HG03439 (cell line): ENCODE measurements at regions not wholly inside any gene's neighbourhood (a gene's known extent, or its start where the extent isn't known, plus 50 kb on each side); places are given as distances from the start of the nearest gene placed in this dataset.

Source experiments
- ATAC-seq: cut with Tn5 transposase; IDR thresholded peaks from one replicate; pipeline ENCODE4 v1.9.1; 2021; ENCODE audit warnings: mild to moderate bottlenecking, moderate library complexity; ENCODE audit not compliant: unreplicated experiment

DNA sequence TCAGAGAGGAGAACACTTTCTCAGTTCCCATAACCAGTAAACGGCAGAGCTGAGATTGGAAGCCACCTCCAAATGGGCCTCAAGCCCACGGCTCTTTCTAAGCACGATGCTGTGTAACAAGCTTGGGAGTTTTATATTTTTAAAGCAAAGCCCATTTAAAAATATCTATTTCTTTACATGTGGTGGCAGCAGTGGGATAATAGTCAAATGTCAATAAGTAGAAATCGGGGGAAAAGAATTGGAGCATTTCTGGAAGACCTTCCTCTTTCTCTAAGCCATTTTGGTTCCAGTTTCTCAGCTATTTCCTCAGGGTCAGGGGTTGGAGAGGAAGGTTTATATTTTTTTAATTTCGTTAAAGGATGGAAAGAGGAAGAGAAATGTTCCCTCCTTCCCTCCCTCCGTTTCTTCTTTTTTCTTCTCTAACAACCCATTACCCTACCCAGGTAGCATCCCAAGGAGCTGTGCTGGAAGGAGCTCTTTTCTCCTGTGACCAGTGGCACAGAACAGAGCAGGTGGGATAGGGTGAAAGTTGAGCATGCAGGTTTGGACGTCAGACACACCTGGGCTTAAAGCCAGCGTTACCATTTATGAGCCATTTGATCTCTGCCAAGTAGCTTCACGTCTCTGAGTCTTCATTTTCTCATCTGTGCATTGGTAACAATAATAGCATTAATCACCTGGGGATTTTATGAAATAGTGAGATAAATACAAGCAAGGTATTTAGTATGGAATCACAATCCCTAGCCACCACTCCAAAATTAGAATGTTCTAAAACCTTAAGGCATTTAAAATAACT is 515.7 kb downstream of the RPS24 start:
- ATAC-seq: no peak

DNA sequence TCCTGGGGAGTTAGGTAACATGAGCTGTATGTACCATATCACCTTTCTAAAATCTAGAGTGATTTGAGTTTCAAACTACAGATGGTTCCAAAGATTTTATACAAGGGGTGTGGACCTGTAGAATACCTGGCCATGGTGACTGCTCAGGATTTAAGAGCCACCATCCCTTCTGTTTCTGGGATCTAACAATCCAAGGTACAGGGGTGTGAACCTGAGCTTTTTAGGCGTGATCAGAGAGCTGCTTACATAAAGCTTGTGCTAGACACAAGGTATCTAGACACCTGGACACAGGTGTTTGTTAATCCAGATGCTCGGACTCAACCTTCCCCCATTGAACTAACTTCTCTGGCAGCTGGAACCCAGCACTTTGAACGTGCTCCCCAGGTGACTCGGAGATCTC is 516.4 kb downstream of the RPS24 start:
- no peak for ATAC-seq

DNA sequence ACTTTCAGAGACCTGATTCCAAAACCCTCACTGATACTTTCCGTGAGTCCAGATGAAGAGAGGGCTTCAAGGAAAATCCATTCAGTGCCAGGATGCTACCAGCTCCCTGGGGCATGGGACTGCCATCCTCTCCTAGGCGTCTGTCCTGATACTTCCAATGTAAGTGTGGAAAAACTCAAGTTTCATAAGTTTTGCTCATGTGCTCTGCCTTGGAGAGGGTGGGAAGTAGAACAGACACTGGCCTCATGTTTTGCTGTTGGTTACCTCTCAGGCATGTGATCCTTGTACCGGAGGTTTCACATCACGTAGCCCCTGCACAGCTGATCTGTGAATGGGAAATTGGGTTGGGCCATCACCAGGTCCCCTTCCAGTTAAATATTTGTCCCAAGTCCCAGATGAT is 517.1 kb downstream of the RPS24 start:
- ATAC-seq: no peak

DNA sequence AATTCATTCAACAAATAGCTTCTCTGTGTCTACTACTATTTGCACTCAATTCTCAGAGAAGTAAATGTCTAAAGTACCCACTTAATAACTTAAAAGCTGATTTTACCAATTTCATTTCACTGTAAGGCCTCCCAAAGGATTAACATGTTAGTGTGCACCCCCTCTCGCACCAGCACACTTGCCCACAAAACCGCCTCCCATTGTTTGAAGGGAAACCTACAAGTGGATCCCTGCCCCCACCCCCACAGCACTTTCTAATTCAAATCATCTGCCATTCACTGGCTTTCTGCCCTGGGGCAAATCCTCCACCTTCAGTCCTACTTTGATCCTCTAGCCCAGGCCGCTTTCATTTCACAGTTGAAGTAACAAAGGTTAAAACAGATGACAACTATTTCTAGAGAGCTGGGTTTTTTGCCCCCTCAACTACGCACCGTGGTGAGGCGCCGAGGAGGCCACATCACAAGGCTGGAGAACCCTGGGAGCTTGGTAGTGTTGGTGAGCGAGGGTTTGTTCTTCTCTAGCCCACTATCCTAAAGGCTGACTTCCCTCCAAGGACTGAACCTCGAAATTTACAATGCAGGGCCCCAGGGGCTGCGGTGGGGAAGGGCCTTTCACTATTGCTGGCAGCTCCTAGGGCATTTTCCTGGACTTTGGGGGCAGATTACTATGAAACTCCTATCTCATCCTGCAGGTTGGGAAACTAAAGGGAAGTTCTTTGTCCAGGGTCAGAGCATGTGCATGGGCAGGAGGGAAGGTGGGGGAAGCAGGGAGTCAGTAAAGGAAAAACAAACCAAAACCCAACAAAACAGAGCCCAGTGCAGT is 517.4 kb upstream of the ZMIZ1 start:
- no peak for ATAC-seq

DNA sequence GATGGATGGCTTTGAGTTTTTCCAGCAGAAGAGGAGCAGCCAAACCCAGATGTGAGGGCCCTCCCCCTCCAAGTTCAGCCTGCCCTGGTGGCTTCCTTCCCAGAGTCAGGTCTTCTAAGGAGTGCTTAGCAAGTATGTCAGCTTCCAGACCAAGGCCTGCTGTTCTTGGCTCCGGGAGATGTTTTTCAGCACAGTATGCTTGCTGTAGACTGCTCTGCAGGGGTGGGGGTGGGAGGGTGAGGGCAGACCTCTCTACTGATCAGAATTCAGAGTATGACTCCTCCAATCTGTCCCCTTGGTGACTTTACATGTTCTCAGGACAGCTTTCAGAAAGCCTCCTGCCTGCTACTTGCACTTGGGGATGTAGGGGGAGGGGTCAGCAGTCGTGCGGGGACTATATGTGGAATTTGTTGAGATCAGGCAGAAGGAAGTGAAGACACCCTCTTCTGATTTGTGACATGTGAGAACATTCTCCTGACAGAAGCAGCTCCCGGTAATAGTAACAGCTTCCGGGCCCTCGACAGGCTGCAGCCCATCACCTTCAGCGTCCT is 516.4 kb upstream of the ZMIZ1 start:
- ATAC-seq: no peak

DNA sequence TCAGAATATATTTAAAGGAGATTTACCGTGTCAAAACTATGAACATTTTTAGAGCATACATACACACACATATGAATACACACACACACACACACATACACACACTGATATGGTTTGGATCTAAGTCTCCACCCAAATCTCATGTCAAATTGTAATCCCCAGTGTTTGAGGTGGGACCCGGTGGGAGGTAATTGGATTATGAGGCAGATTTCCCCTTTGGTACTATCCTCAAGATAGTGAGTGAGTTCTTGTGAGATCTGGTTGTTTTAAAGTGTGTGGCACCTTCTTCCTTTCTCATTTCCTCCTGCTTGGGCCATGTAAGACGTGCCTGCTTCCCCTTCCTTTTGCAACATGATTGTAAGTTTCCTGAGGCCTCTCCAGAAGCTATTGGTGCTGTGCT is 515.0 kb upstream of the ZMIZ1 start:
- no peak for ATAC-seq

DNA sequence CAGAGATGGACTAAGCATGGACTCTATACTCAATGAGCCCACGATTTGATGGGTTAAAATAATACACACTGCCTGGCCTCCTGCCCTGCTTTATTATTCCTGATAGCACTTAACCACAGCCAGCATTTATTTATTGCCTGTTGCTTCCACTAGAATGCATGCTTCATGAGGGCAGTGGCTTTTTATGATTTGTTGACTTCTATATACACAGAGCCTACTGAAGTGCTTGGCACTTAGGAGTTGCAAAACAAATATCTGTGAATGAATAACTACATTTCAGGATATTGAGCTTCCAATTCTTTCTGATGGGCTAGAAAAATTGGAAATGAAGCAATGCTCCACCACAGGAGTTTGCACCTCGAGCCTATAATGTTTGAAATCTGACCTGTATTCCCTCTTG is 513.6 kb upstream of the ZMIZ1 start:
- no peak for ATAC-seq

DNA sequence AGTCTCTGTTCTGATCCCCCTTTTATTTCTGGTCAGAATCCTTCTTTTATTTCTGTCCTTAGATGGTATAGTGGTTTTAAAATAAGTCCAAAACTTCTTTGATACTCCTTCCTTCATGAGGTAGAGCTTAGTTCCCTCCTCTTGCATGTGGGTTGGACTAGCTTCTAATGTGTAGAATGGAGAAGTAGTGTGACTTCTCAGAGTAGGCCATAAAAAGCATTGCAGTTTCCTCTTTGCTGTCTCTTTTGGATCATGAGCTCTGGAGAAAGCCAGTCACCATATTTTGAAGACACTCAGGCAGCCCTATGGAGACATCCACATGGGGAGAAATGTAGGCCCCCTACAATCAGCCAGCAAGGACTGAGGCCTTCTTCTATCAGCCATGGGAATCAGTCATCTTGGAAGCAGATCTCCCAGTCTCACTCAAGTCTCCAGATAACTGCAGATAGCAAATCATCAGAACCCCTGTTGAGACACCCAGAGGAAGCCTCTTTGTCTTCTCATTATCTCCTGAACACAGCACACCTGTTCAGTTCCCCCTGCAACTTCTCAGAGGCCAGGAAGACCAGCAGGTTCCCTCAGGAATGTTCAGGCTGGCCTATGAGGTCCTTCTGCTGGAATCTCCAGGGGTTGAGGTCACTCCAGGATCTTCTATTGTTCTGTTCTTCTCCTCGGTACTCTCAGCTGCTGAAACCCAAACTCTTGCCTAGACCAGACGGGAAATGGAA is 511.9 kb upstream of the ZMIZ1 start:
- no peak for ATAC-seq

DNA sequence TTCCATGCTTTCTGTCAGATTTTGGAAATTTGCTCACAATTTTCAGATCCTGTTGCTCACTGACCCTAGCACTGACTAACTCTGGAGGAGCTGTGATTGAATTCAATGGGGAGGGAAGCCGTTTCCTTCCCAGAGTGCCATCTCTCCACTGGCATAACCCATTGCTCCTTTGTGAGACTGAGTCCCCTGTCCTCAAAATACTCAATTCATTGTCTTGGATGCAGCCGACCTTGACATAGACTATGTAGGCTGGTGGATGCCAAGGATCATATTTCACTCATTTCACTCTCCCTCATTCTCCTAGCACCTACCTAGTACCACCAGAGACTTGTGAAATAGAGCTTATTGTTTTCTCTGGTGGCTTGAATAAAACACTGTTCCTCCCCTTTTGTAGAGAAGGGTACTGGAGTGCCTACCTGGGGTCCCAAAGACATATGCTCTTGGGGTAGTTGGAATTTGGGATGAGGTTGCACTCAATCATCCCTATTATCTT is 511.3 kb upstream of the ZMIZ1 start:
- ATAC-seq: no peak

DNA sequence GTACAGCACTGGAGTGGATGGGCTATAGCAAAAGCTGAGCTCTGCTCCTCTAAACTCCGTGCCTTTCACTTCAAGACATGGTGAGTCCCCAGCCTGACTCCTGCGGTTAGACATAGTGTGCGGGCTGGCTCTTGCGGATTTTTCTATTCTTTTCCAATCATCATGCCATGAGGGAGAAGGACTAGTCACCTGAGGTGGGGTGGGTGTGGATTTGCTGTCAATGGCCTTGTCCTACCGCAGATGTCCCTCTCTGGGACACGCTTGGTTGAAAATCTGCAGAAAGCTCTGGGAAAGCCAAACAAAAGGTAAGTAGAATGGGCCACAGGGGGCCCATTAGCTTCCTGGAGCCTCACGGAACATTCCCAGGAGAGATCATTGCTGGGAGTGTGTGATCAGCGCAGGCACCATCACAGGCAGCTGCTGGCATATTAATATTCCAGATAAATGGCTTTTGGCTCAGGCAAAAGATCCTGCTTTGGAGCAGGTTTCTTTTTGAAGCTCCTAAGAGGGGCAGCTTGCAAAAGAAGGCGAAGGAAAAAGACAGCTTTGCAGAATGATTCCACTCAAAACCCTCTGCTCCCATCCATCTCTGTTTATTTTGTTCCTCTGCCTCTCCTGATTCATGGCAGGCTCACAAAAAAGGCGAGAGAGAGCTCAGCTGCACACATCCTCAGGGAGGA is 509.0 kb upstream of the ZMIZ1 start:
- ATAC-seq: no peak

DNA sequence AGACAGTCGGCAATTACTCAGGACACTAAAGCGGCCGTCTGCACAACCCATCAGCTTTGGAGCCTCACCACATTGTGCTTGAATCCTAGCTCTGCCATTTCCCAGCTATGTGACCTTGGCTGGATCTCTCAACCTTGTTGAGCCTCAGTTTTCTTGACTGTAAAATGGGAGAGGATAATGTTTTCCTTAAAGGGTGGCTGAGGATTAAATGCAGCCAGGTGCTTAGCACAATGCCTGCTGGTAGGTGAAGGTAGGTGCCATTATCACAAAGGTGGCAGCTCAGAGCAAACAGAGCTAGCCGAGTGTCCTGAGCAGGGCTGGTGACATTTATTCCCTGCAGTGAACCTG is 508.5 kb upstream of the ZMIZ1 start:
- ATAC-seq: no peak

DNA sequence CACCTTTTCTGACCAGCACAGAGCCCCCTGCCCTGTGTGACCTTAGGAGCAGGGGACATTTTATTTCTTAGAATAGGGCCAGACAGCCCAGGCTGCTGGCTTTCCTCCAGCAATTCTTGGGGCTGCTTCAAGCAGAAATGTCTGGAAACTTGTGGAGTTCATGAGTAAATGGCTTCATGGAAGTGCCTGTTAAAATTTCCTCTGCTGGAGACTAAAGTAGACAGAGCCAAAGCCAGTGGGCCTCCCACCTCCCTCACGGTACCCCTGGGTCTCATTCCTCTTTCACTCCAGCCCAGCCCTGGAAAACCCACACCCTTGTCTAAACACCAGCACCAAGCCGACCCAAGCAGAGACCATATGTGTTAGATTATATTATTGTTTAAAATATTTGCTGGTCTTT is 505.5 kb upstream of the ZMIZ1 start:
- no peak for ATAC-seq

DNA sequence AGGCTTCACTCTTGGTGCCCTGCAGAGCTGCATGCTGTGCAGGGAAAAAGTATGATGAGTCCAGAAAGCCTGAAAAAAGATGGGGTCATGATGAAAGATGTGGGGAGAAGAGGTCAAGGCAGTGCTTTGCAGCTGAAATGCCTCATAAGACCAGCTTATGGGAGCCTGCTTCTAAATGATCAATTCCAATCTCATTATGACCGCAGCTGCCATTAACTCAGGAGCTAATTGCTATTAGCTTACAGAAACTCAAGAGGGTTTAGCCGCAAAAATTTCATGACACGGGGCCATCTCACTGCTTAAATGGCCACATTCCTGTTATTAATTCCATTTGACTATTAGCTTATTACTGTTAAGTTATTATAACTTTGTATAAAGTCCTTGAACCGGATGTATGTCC is 502.9 kb upstream of the ZMIZ1 start:
- no peak for ATAC-seq

DNA sequence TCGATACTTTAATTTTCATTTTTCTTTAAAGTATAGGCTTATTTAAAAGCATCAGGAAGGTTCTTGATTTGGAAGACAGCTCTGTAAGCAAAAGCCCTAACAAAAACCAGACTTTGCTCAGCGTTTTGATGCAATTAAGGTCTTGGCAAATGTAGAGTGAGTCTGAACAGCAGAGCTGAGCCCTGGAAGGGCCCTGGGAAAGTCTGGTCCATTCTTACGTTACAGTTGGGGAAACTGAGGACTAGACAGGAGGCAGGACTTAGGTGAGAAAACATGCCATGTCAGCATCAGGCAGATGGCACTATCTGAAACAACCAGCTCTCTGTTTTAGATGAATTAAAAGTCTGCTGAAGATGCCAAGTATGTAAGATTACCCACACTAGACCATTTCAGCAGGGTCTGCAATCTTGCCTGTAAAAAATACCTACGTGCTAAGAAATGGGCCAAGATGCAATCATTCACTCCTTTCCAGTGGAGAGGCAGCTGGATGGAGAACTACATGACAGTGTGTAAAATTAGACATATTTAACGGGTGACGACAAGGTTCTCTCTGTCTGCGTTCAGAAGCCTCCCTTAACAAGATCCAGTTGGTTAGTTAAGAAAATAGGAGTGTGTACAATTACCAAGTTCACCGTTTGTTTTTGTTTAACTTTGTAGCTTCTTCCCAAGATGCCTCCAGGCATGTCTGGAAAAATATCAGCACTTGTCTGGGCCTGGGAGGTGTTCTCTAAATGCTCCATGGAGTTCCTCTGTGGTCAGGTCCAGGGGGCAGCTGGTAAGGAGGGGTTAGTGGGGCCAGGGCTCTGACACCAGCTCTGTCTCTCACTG is 502.3 kb upstream of the ZMIZ1 start:
- ATAC-seq: no peak

DNA sequence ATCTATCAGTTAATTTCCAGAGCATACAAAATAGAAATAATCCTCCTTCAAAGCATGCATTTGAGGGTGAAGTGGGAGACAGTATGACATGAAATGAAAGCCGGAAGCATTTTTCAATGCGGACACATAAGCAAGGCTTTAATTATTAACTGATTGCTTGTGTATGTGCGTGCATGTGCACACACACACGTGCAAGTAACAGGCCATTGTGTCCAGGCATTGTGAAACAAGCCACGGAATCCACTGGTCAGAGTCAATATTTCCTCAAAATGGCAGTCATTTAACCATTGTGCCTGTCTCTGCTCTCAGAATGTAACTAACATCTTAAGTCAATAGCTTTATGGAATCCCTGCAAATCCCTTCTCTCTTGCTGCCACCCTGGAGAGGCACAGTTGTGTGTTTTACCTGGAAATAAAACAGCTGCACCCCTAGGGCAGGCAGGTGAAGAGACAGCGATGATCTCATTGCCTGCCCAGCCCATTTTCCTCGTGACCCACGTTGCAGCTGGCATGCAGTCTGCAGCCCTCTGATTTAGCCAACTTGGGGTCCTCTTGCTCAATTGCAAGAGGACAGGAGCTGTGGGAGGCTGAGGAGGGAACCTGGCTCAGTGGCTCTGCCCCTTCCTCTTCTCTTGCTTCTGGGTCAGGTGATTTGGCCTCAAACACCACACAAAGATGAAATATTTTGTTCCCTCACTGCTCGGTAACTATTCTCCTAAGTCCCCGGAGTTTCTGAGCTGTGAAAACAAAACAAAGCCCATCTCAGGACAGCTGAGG is 500.9 kb upstream of the ZMIZ1 start:
- ATAC-seq: no peak

DNA sequence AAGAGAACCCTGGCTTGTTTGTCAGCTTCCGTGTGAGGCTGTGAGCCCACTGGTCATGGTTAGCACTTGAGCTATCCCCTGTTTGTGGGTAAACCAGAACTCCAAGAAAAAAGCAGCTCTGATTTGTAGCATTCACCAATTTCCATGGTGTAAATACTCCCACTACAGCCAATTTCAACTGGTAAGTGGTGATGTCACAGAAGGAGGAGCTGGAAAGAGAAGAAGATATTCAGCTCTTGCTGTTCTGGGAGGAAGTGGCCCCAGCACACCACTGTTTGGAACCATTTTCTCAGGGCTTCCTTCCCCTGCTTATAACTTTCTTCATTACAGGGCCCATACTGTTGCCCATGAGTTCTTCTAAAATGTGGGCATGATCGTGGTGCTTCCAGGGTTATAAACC is 500.1 kb upstream of the ZMIZ1 start:
- ATAC-seq: no peak

DNA sequence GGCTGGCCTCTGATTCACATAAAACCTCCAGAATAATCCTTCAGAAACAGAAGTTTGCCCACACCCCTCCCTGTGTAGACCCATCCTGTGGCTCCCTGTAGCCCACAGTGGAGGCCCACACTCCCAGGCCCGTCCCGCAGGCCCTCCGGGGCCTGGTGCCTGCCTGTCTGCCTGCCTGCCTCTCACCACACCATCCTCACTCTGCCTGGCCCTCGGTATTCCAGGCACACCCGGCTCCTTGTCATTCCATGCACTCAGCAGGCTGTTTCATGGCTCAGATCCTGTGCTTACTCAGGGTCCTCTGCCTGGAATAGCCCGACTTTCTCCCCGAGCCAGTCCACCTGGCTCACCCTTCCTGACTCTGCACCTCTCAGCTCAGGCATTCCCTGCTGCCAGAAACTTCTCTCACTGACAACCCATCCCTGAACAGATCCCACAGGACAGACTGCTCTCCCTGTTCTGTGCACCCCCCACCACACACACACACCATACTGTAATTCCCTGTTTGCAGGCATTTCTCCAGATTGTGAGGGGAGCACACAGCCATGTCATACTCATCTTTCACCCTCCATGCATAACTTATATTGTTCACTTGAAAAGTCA is 498.0 kb upstream of the ZMIZ1 start:
- no peak for ATAC-seq

DNA sequence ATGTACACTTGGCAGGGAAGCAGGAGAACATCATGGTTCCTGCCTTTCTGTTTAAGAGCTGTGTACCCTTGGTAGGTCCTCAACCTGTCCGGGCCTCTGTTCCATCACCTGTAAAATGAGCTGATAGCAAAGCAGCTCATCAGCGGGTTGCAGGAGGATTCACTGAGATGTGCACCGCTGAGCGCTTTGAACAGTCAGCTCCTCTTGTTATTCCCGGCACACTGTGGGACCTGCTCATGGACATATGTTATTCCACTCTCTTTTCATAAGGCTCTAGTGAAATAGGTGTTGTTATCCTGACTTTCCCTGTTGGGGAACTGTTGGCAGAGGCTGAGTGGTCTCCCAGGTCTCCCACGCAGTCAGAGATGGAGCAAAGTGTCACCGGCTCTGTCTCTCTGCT is 497.5 kb upstream of the ZMIZ1 start:
- ATAC-seq: no peak

DNA sequence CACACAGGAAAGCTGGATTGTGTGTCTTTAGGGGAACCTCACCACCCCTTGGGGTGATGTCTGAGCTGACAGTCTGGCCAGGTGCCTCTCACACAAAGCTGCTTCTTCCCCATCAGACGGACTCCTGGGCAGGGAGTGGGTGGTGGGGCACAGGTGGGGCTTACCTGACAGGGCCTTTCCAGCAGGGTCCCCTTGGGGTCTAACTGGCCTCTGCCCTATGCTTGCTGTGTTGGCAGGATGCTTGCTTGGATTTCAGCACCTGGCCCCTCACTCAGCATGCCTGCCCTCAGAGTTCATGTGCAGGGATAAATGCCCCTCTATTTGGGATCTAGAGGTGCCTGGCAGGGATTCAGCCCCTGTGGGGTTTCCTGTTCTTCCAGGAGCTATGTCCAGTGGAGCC is 496.9 kb upstream of the ZMIZ1 start:
- ATAC-seq: no peak
